GM12878 (cell line): ENCODE measurements at regions not wholly inside any gene's neighbourhood (a gene's known extent, or its start where the extent isn't known, plus 50 kb on each side); places are given as distances from the start of the nearest gene placed in this dataset.

Source experiments
- ATAC-seq: fragments of 200-7000 bp; cut with Tn5 transposase; 3 replicates; pipeline ENCODE4 v1.9.1; 2020; ENCODE audit warnings: mild to moderate bottlenecking, moderate library complexity
- BruUV-seq: library from RNA; stranded (reverse); fragments of 400-500 nt; replicated peaks from 2 replicates; lab custom pipeline; 2021; lab: Mats Ljungman, UMichigan
- CTCF ChIA-PET: fragments of 300-600 bp; sonication (Branson Sonifier 250); formaldehyde crosslinking; extraction: SDS; loops from one replicate; lab custom pipeline; 2021; ENCODE audit warnings: inconsistent platforms; lab: Yijun Ruan, JAX
- POLR2A ChIA-PET: fragments of 350-600 bp; formaldehyde crosslinking; extraction: SDS; loops from one replicate; lab custom pipeline; 2021; ENCODE audit warnings: inconsistent platforms; lab: Charles Lee
- RAD21 ChIA-PET: fragments of 300-600 bp; sonication (Branson Sonifier 250); formaldehyde crosslinking; loops from one replicate; lab custom pipeline; 2023; ENCODE audit warnings: antibody characterized with exemption; ENCODE audit not compliant: unreplicated experiment; lab: Charles Lee
- SMC1A ChIA-PET: fragments of 300-600 bp; sonication (Branson Sonifier 250); formaldehyde crosslinking; loops from one replicate; lab custom pipeline; 2023; ENCODE audit not compliant: unreplicated experiment, uncharacterized antibody; lab: Charles Lee
- DNase-seq: peaks from one replicate; pipeline ENCODE4 v3.0.0-alpha.2; 2011; ENCODE audit warnings: low read depth, low spot score
- FAIRE-seq: peaks from 3 replicates; lab custom pipeline; 2011; peaks lifted over from hg19 to GRCh38; lab: Jason Lieb, UNC
- H2AFZ ChIP-seq: 2 replicates; pipeline ENCODE4 v1.6.0; 2011; ENCODE audit warnings: low read depth, low read length, control low read depth; ENCODE audit not compliant: control insufficient read depth
- H3K27ac ChIP-seq: 2 replicates; pipeline ENCODE4 v1.5.1; 2011; ENCODE audit warnings: control low read depth; ENCODE audit not compliant: control insufficient read depth, insufficient read depth
- H3K27me3 ChIP-seq, 2 experiments: replicated peaks in 1 of 2; 2 replicates each; pipeline versions ENCODE4 v1.6.0 to v1.6.1; 2011; ENCODE audit warnings: low read length in 1 of 2; ENCODE audit not compliant: control insufficient read depth in 2 of 2, insufficient read depth in 2 of 2
- H3K36me3 ChIP-seq, 2 experiments: 2 replicates each; pipeline ENCODE4 v1.5.1; 2011; ENCODE audit warnings: low read length in 1 of 2; ENCODE audit not compliant: control insufficient read depth in 2 of 2, insufficient read depth in 2 of 2
- H3K4me1 ChIP-seq: 2 replicates; pipeline ENCODE4 v1.6.1; 2011; ENCODE audit warnings: mild to moderate bottlenecking, low read length, moderate library complexity, mixed read lengths; ENCODE audit not compliant: control insufficient read depth, insufficient read depth
- H3K4me2 ChIP-seq: 2 replicates; pipeline ENCODE4 v1.6.0; 2011; ENCODE audit warnings: control low read depth; ENCODE audit not compliant: control insufficient read depth, insufficient read depth
- H3K4me3 ChIP-seq: fragments of 200-600 bp; sonication (generic); 2 replicates; pipeline ENCODE4 v1.5.1; 2016
- H3K79me2 ChIP-seq: 2 replicates; pipeline ENCODE4 v1.6.0; 2011; ENCODE audit warnings: low read length; ENCODE audit not compliant: control insufficient read depth, insufficient read depth
- H3K9ac ChIP-seq: 2 replicates; pipeline ENCODE4 v1.8.0; 2011; ENCODE audit warnings: low read length, control low read depth, mixed read lengths; ENCODE audit not compliant: control insufficient read depth, insufficient read depth
- H3K9me3 ChIP-seq: replicated peaks from 3 replicates; pipeline ENCODE4 v1.5.1; 2011; ENCODE audit warnings: mild to moderate bottlenecking, low read length; ENCODE audit not compliant: control insufficient read depth, insufficient read depth
- H4K20me1 ChIP-seq: 2 replicates; pipeline ENCODE4 v1.6.0; 2011; ENCODE audit not compliant: control insufficient read depth, insufficient read depth
- CREM ChIP-seq: IDR thresholded peaks from 2 replicates; pipeline ENCODE4 v1.6.1; 2014; ENCODE audit warnings: antibody characterized with exemption, low read depth
- NBN ChIP-seq: fragments of 450-650 bp; IDR thresholded peaks from 2 replicates; pipeline ENCODE4 v1.6.1; 2016
- TARDBP ChIP-seq: IDR thresholded peaks from 2 replicates; pipeline ENCODE4 v1.6.1; 2016; ENCODE audit warnings: borderline replicate concordance
- ZBTB4 ChIP-seq: fragments of 450-650 bp; formaldehyde crosslinking; IDR thresholded peaks from 2 replicates; pipeline ENCODE4 v1.4.0; 2022; ENCODE audit warnings: mild to moderate bottlenecking, moderate library complexity
- ZNF592 ChIP-seq: fragments of 450-650 bp; IDR thresholded peaks from 2 replicates; pipeline ENCODE4 v1.6.1; 2017; ENCODE audit warnings: mild to moderate bottlenecking, moderate library complexity
- WGBS: methylation state at CpG from one replicate; pipeline ENCODE4 v1.1.6; 2016; ENCODE audit warnings: low lambda C conversion rate; ENCODE audit not compliant: insufficient replicate concordance, insufficient coverage; ENCODE audit errors: missing lambda C conversion rate; 5-methylcytosine and 5-hydroxymethylcytosine counted together
- in situ Hi-C: fragments of 300-500 bp; cut with MboI; formaldehyde crosslinking; loops from 9 replicates; pipeline ENCODE4 v1.14.3; 2018; ENCODE audit warnings: mixed read lengths
- intact Hi-C: fragments of 100-400 bp; cut with micrococcal nuclease; formaldehyde crosslinking; loops from one replicate; pipeline ENCODE4 v1.14.2; 2022; ENCODE audit not compliant: unreplicated experiment

GRCh38 chr1:4032571-4032970 is 132.5 kb upstream of the C1orf174 start:
- no TSS peak for BruUV-seq
- no peak overlapping the region for H2AFZ ChIP-seq
- in situ Hi-C loops = no loop called here
- H3K9ac ChIP-seq = no peak overlapping the region
- CTCF ChIA-PET = no interaction called here
- ATAC-seq = no peak
- H3K4me2 ChIP-seq = no peak overlapping the region
- TF ChIP-seq NBN (no peak), ZBTB4 (CRISPR knock-in tag) (no peak), ZNF592 (no peak), TARDBP (no peak), CREM (no peak)
- POLR2A ChIA-PET = no interaction called here
- no peaks in the 10 kb centered on the region for H3K36me3 ChIP-seq
- no peaks in the 10 kb centered on the region for H3K27me3 ChIP-seq
- H4K20me1 ChIP-seq = no peaks in the 10 kb centered on the region
- 39% methylated on average over 6 of the region's 6 CpGs for WGBS
- RAD21 ChIA-PET = no interaction called here
- FAIRE-seq = no peak
- no peak overlapping the region for H3K4me3 ChIP-seq
- no peaks in the 10 kb centered on the region for H3K79me2 ChIP-seq
- no peak overlapping the region for H3K27ac ChIP-seq
- intact Hi-C loops = no loop called here
- SMC1A ChIA-PET = no interaction called here
- DNase-seq = no peak
- peaks cover 5% of the 10 kb centered on the region for H3K4me1 ChIP-seq
- no peaks in the 10 kb centered on the region; the same call in 2 of the 3 replicates for H3K9me3 ChIP-seq
